Astrocyte (in vitro differentiated cells and primary cell): ENCODE measurements at regions not wholly inside any gene's neighbourhood (a gene's known extent, or its start where the extent isn't known, plus 50 kb on each side); places are given as distances from the start of the nearest gene placed in this dataset.

Experiments used
- EZH2 ChIP-seq: IDR thresholded peaks from 2 replicates; pipeline ENCODE4 v1.6.1; 2012; ENCODE audit warnings: mild to moderate bottlenecking, low read length, inconsistent platforms; ENCODE audit not compliant: insufficient read depth
- TF ChIP-seq, protein P1 (sequence below): IDR thresholded peaks from 2 replicates; pipeline ENCODE4 v1.5.1; 2011; ENCODE audit warnings: low read depth, mild to moderate bottlenecking, inconsistent platforms, low read length, moderate library complexity; ENCODE audit not compliant: insufficient read depth

GRCh38 chr11:101264306-101264705 lies 134.7 kb upstream of the PGR start:
- TF ChIP-seq, protein P1, sequence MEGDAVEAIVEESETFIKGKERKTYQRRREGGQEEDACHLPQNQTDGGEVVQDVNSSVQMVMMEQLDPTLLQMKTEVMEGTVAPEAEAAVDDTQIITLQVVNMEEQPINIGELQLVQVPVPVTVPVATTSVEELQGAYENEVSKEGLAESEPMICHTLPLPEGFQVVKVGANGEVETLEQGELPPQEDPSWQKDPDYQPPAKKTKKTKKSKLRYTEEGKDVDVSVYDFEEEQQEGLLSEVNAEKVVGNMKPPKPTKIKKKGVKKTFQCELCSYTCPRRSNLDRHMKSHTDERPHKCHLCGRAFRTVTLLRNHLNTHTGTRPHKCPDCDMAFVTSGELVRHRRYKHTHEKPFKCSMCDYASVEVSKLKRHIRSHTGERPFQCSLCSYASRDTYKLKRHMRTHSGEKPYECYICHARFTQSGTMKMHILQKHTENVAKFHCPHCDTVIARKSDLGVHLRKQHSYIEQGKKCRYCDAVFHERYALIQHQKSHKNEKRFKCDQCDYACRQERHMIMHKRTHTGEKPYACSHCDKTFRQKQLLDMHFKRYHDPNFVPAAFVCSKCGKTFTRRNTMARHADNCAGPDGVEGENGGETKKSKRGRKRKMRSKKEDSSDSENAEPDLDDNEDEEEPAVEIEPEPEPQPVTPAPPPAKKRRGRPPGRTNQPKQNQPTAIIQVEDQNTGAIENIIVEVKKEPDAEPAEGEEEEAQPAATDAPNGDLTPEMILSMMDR = no peak
- TF ChIP-seq EZH2 = no peak
